Endothelial cell of umbilical vein (primary cell): ENCODE measurements at regions not wholly inside any gene's neighbourhood (a gene's known extent, or its start where the extent isn't known, plus 50 kb on each side); places are given as distances from the start of the nearest gene placed in this dataset.

Experiments used
- BruUV-seq: library from RNA; stranded (reverse); fragments of 400-500 nt; replicated peaks from 2 replicates; lab custom pipeline; 2021; lab: Mats Ljungman, UMichigan
- CTCF ChIA-PET: fragments of 300-600, 350-600 bp; sonication (Branson Sonifier 250); formaldehyde crosslinking; loops from one replicate; lab custom pipeline; 2021; ENCODE audit warnings: antibody characterized with exemption, inconsistent platforms; lab: Charles Lee
- POLR2A ChIA-PET: fragments of 300-600, 350-600 bp; sonication (Branson Sonifier 250); formaldehyde crosslinking; loops from one replicate; lab custom pipeline; 2021; ENCODE audit warnings: antibody characterized with exemption, inconsistent platforms; lab: Charles Lee
- DNase-seq: peaks from one replicate; pipeline ENCODE4 v3.0.0-alpha.2; 2011; ENCODE audit warnings: low read depth, low spot score
- FAIRE-seq: peaks from 2 replicates; lab custom pipeline; 2011; peaks lifted over from hg19 to GRCh38; lab: Jason Lieb, UNC
- H2AFZ ChIP-seq: 2 replicates; pipeline ENCODE4 v1.6.0; 2012; ENCODE audit warnings: low read depth, low read length, control low read depth, inconsistent platforms
- H3K27ac ChIP-seq: 2 replicates; pipeline ENCODE4 v1.5.1; 2011; ENCODE audit warnings: low read depth, mild to moderate bottlenecking, control low read depth, low read length, moderate library complexity; ENCODE audit not compliant: insufficient read depth
- H3K27me3 ChIP-seq, 2 experiments: 2 replicates each; pipeline versions ENCODE4 v1.6.0 to v1.6.1; 2011; ENCODE audit warnings: low read length in 2 of 2, mixed read lengths in 1 of 2; ENCODE audit not compliant: control insufficient read depth in 2 of 2, insufficient read depth in 2 of 2
- H3K36me3 ChIP-seq, 2 experiments: 2 replicates in 1 of 2; 3 replicates in 1 of 2; pipeline ENCODE4 v1.5.1; 2011; ENCODE audit warnings: low read length in 2 of 2, mild to moderate bottlenecking in 1 of 2, moderate library complexity in 1 of 2; ENCODE audit not compliant: control insufficient read depth in 2 of 2, insufficient read depth in 2 of 2; ENCODE audit errors: extremely low read depth in 1 of 2
- H3K4me1 ChIP-seq: 3 replicates; pipeline ENCODE4 v1.5.1; 2011; ENCODE audit warnings: mild to moderate bottlenecking, low read length; ENCODE audit not compliant: control insufficient read depth, insufficient read depth; ENCODE audit errors: extremely low read depth
- H3K4me2 ChIP-seq: 2 replicates; pipeline ENCODE4 v1.6.1; 2011; ENCODE audit warnings: low read length, control low read depth, mixed read lengths; ENCODE audit not compliant: insufficient read depth
- H3K4me3 ChIP-seq, 3 experiments: fragments of 200-600 bp in 1 of 3; sonication (generic), shearing (Covaris generic) in 1 of 3; replicated peaks in 1 of 3; 2 replicates each; pipeline ENCODE4 v1.5.1; 2011 to 2016; ENCODE audit warnings: control low read depth in 3 of 3, low read length in 3 of 3, mild to moderate bottlenecking in 2 of 3, inconsistent platforms in 1 of 3, low read depth in 1 of 3, moderate library complexity in 1 of 3; ENCODE audit not compliant: insufficient read depth in 1 of 3
- H3K79me2 ChIP-seq: 2 replicates; pipeline ENCODE4 v1.6.0; 2012; ENCODE audit warnings: low read length, inconsistent platforms; ENCODE audit not compliant: control insufficient read depth, insufficient read depth
- H3K9ac ChIP-seq: replicated peaks from 2 replicates; pipeline ENCODE3; 2011; ENCODE audit warnings: low read length, control low read depth; ENCODE audit not compliant: insufficient read depth; ENCODE audit errors: extremely low read depth
- H3K9me1 ChIP-seq: replicated peaks from 3 replicates; pipeline ENCODE4 v1.6.0; 2011; ENCODE audit warnings: mild to moderate bottlenecking, low read length; ENCODE audit not compliant: control insufficient read depth, insufficient read depth; ENCODE audit errors: extremely low read depth
- H3K9me3 ChIP-seq: replicated peaks from 2 replicates; pipeline ENCODE4 v1.5.1; 2012; ENCODE audit warnings: low read length, inconsistent platforms; ENCODE audit not compliant: control insufficient read depth, insufficient read depth
- H4K20me1 ChIP-seq: replicated peaks from 2 replicates; pipeline ENCODE3; 2011; ENCODE audit warnings: mild to moderate bottlenecking, low read length; ENCODE audit not compliant: control insufficient read depth, insufficient read depth; ENCODE audit errors: extremely low read depth
- EZH2 ChIP-seq: IDR thresholded peaks from 2 replicates; pipeline ENCODE4 v1.6.1; 2012; ENCODE audit warnings: borderline replicate concordance, low read depth, mild to moderate bottlenecking, moderate library complexity, low read length, inconsistent platforms; ENCODE audit not compliant: severe bottlenecking
- FOS ChIP-seq: IDR thresholded peaks from 2 replicates; pipeline ENCODE4 v1.6.1; 2011; ENCODE audit warnings: mild to moderate bottlenecking, low read length, moderate library complexity, borderline replicate concordance; ENCODE audit not compliant: insufficient read depth
- GATA2 ChIP-seq: IDR thresholded peaks from 2 replicates; pipeline ENCODE4 v1.7.0; 2011; ENCODE audit warnings: low read depth, mild to moderate bottlenecking, moderate library complexity, mixed read lengths, low read length; ENCODE audit not compliant: insufficient read length, insufficient read depth
- JUN ChIP-seq: IDR thresholded peaks from 2 replicates; pipeline ENCODE4 v1.6.1; 2011; ENCODE audit warnings: borderline replicate concordance, low read depth; ENCODE audit not compliant: insufficient read length, insufficient read depth
- MYC ChIP-seq: IDR thresholded peaks from one replicate; pipeline ENCODE4 v1.6.1; 2011; ENCODE audit warnings: mild to moderate bottlenecking, low read depth, low read length
- POLR2A ChIP-seq: IDR thresholded peaks from 2 replicates; pipeline ENCODE4 v1.6.1; 2012; ENCODE audit warnings: low read depth, mild to moderate bottlenecking, control low read depth, low read length
- dilution Hi-C: fragments of 300-500 bp; cut with MboI; formaldehyde crosslinking; loops from one replicate; pipeline ENCODE4 v1.15.0; 2019; ENCODE audit warnings: low sequenced_read_pairs; ENCODE audit not compliant: extremely low pct_ligation_motif_present
- intact Hi-C: fragments of 100-400 bp; cut with micrococcal nuclease; formaldehyde crosslinking; loops from one replicate; pipeline ENCODE4 v1.10.0; 2022
- TF ChIP-seq, protein P1 (sequence below), 2 donors: IDR thresholded peaks; 1 replicate in 1 of 2; 2 replicates in 1 of 2; pipeline ENCODE4 v1.5.1; 2011; ENCODE audit warnings: low read length in 2 of 2, mild to moderate bottlenecking in 2 of 2, moderate library complexity in 2 of 2, control low read depth in 1 of 2, inconsistent platforms in 1 of 2, low read depth in 1 of 2; ENCODE audit not compliant: insufficient read depth in 1 of 2; ENCODE audit errors: extremely low read depth in 1 of 2

DNA sequence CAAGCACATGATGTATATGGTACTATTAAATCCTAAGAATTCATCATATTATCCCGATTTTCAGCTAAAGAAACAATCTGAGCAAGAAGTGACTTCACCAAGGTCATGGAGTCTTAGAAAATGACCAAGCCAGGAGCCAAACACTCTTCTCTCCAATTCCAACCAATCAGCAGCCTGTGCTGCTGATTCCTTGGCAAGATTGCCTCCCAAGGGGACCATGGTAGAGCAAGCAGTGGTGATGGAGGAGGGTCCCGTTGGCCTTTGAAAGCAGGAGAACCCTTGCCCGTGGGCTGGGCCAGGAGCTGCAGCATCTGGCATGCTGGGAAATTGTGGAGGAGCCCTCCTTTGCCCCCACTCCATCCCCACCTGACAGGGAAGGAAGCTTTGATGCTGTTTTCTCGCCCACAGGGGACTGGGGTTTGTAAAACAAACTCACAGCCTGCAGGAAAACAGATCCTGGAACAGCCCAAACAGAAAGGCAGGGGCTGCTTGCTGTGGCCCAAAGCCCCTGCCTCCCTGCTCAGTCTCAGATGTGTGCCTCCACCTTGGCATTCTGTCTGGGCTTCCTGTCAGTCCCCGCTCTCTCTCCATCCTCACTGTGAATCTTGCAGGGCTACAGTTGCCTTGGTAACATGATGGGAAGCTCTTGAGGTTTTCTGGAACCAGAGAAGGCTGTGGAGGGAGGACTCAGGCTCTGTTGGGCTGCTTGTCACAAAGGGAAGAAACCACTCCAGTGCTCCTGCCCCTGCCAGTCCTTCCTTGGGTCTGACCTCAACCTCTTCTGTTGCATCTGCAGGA, 70.8 kb upstream of the HSPA9 start:
- intact Hi-C loops (loop anchor here (10.0 kb wide), 1 partner anchor 289 kb away; no protein-coding TSS in a partner anchor), dilution Hi-C loops (no loop called here)
- DNase-seq = no peak
- no peak overlapping the region for H3K4me3 ChIP-seq
- CTCF ChIA-PET = interaction anchor here (0.7 to 3.4 kb wide), 4 partner anchors 66 to 144 kb away, joined by 3 to 10 read pairs (median 4); no protein-coding TSS in a partner anchor
- H3K4me2 ChIP-seq = no peak overlapping the region
- no peaks in the 10 kb centered on the region for H4K20me1 ChIP-seq
- H3K4me1 ChIP-seq = peaks cover 8% of the 10 kb centered on the region
- H3K9ac ChIP-seq = no peak overlapping the region
- no TSS peak for BruUV-seq
- H2AFZ ChIP-seq = no peak overlapping the region
- no peak for TF ChIP-seq POLR2A
- TF ChIP-seq FOS = no peak
- no peak for TF ChIP-seq GATA2
- TF ChIP-seq JUN = no peak
- TF ChIP-seq, protein P1, sequence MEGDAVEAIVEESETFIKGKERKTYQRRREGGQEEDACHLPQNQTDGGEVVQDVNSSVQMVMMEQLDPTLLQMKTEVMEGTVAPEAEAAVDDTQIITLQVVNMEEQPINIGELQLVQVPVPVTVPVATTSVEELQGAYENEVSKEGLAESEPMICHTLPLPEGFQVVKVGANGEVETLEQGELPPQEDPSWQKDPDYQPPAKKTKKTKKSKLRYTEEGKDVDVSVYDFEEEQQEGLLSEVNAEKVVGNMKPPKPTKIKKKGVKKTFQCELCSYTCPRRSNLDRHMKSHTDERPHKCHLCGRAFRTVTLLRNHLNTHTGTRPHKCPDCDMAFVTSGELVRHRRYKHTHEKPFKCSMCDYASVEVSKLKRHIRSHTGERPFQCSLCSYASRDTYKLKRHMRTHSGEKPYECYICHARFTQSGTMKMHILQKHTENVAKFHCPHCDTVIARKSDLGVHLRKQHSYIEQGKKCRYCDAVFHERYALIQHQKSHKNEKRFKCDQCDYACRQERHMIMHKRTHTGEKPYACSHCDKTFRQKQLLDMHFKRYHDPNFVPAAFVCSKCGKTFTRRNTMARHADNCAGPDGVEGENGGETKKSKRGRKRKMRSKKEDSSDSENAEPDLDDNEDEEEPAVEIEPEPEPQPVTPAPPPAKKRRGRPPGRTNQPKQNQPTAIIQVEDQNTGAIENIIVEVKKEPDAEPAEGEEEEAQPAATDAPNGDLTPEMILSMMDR (IDR thresholded peaks at IDR 0.05; ENCODE audit: extremely low read depth in 1 of 2, insufficient read depth in 1 of 2, low read depth in 1 of 2, low read length in 2 of 2) = no peak
- TF ChIP-seq EZH2 = no peak
- TF ChIP-seq MYC = no peak
- no peaks in the 10 kb centered on the region for H3K9me1 ChIP-seq
- no peaks in the 10 kb centered on the region for H3K36me3 ChIP-seq
- POLR2A ChIA-PET = no interaction called here
- H3K27ac ChIP-seq = no peak overlapping the region
- no peaks in the 10 kb centered on the region for H3K9me3 ChIP-seq
- no peaks in the 10 kb centered on the region for H3K79me2 ChIP-seq
- no peak for FAIRE-seq
- H3K27me3 ChIP-seq = peaks cover 0 to under 1% of the 10 kb centered on the region in 2 experiments
